ENCODE measurements at regions not wholly inside any gene's neighbourhood (a gene's known extent, or its start where the extent isn't known, plus 50 kb on each side); places are given as distances from the start of the nearest gene placed in this dataset.

DNA sequence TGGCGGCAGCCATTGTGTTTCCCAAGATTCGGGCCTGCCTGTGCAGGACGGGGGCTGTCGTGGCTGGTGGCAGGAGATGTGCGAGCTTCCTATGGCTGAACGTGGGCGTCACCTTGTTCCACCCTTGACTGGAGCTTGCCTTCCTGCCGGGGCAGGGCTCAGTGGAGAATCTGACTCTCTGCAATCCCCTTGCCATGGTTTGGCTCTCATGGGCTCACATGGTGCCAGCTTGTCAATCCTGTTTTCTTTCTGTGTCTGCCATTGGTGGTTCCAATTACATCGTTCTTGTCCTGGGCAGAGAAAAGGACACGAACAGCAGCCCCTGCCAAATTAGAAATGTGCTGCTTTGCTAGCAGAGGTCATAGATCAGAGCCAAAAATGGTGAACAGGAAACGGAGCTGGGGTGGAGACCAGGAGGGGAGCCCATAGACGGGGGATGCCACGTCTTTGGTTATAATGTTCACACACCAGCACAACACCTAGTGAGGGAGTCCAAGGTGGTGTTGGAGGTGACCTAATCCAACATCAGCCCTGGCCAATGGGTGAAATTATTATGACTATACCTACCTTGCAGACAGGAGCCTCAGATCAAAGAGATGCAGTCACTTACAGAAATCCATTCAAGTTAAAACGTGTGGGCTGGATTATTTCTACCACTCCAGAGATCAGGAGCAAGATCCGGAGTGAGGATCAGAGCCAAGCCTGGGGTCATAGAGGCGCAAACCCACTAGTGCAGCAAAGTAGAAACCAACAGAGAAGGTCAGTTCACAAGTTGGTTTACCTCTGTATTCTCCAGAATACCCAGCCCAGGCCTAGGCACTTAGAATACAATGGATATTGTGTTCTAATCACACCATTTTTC is 253.1 kb downstream of the SIPA1L2 start:
- DNase-seq (ENCODE audit: low read depth) = no peak
- in situ Hi-C loops (cut with HindIII; ENCODE audit: low sequenced_read_pairs) = no loop called here
- TF ChIP-seq, protein P1, sequence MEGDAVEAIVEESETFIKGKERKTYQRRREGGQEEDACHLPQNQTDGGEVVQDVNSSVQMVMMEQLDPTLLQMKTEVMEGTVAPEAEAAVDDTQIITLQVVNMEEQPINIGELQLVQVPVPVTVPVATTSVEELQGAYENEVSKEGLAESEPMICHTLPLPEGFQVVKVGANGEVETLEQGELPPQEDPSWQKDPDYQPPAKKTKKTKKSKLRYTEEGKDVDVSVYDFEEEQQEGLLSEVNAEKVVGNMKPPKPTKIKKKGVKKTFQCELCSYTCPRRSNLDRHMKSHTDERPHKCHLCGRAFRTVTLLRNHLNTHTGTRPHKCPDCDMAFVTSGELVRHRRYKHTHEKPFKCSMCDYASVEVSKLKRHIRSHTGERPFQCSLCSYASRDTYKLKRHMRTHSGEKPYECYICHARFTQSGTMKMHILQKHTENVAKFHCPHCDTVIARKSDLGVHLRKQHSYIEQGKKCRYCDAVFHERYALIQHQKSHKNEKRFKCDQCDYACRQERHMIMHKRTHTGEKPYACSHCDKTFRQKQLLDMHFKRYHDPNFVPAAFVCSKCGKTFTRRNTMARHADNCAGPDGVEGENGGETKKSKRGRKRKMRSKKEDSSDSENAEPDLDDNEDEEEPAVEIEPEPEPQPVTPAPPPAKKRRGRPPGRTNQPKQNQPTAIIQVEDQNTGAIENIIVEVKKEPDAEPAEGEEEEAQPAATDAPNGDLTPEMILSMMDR (IDR thresholded peaks at IDR 0.05; ENCODE audit: low read depth, low read length, missing control alignments) = no peak
- no peak overlapping the region for H3K4me3 ChIP-seq (ENCODE audit: low read depth, low read length)

DNA sequence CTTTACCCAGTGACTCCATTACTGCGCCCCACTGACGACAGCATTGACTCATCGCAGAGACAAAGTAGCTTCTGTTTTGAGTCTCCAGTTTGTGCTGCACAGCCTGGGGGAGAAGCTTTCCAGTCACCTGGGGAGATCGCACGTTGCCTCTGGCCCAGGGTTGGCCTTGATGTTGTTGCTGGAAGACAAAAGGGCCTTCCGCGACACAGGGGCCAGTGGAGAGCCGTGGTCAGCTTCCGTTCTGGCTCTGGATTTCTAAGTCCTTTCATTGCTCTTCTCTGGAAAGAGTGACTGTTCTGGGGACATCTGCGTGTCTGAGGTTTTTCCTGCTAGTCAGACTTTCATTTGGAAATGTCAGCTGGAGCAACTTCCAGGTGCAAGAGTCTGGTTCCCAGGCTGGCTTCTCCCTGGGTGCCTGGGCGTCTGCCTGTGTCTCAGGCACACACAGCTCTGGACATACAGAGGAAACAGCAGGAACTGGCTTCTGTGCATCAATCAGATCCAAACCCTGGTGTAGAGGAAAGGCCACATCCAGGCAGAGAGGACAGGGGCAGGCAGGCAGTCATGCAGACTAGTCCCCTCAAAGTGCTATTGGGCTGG is 257.0 kb downstream of the SIPA1L2 start:
- no peak for DNase-seq (ENCODE audit: low read depth)
- TF ChIP-seq, protein P1 (IDR thresholded peaks at IDR 0.05; ENCODE audit: low read depth, low read length, missing control alignments) = no peak
- no peak overlapping the region for H3K4me3 ChIP-seq (ENCODE audit: low read depth, low read length)
- in situ Hi-C loops (cut with HindIII; ENCODE audit: low sequenced_read_pairs) = no loop called here

DNA sequence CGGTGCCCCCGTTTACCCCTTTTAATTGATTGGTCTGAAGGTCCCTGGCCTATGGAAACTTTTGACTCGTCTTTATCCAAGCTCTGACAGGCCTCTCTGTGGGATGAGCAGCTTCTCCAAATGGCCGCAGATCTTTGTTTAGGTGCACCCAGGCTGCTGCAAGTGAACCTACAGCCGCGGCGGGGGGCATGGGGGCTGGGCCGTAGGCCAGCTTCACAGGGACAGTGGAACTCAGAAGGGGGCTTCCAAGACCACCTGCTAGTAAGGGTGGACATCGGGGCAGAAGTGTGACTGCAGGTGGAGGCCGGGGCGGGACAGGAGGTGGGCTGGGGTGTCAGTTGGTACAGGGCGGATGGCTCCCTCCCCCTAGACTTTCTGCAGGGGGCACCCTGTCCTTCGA is 257.5 kb downstream of the SIPA1L2 start:
- DNase-seq (ENCODE audit: low read depth) = no peak
- TF ChIP-seq, protein P1 (IDR thresholded peaks at IDR 0.05; ENCODE audit: low read depth, low read length, missing control alignments) = no peak
- in situ Hi-C loops (cut with HindIII; ENCODE audit: low sequenced_read_pairs) = no loop called here
- H3K4me3 ChIP-seq (ENCODE audit: low read depth, low read length) = no peak overlapping the region

DNA sequence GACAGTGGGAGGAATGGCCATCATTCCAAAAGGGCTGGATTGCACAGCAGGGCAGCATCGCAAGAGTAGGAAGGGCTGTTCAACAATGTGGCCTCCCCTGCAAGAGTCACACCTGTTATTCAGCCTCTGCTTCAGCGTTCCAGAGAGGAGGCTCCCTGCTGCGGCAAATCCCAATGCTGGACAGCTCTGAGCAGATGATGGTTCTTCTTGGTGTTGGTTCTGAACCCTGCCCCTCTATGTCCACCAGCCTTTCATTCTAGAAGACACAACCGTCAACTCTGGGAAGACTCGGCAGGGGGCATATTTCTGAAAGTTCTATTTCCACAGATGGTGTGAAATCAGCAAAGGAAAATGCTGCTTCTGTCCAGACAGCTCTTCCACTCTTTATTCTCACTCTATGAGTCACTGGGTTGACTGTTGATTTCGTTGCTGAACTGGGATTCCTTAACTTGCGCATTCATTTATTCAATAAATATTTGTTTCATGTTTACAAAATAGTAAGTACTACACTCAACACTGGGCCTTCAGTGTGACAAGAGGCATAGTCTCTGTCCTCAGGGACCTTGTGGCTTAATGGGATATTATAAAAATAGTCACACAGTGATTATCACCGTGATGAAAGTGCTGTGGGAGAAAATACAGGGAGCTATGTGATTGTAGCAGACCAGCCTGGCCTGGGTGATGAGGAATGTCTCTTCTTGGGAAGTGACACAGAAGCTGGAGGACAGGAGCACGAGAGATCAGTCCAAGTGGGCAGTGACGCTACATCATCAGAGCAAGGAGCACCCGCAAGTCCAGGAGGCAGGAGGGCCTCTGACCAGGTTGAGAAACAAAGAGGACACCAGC is 260.3 kb downstream of the SIPA1L2 start:
- H3K4me3 ChIP-seq (ENCODE audit: low read depth, low read length) = no peak overlapping the region
- TF ChIP-seq, protein P1 (IDR thresholded peaks at IDR 0.05; ENCODE audit: low read depth, low read length, missing control alignments) = no peak
- in situ Hi-C loops (cut with HindIII; ENCODE audit: low sequenced_read_pairs) = no loop called here
- no peak for DNase-seq (ENCODE audit: low read depth)

DNA sequence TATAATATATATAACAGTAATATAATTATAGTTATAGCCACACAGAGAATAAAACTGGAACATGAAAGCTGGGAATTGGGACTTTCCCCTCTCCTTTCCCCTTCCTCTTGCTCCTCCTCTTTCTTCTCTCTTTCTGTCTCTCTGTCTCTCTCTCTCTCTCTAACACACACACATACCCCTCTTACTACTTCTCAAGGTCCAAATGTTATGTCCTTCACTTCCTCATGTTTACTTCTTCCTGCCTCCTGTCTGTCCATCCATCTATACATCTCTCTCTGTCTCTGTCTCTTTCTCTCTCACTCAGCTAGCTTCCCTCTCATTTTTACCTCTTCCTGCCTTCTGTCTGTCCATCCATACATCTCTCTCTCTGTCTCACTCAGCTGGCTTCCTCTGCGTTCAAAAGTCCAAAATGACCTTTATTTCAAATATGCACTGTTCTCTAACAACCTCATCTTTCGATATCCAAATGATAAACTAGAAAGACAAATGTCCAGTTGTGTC is 261.1 kb downstream of the SIPA1L2 start:
- no peak for DNase-seq (ENCODE audit: low read depth)
- TF ChIP-seq, protein P1 (IDR thresholded peaks at IDR 0.05; ENCODE audit: low read depth, low read length, missing control alignments) = no peak
- in situ Hi-C loops (cut with HindIII; ENCODE audit: low sequenced_read_pairs) = no loop called here
- no peak overlapping the region for H3K4me3 ChIP-seq (ENCODE audit: low read depth, low read length)

DNA sequence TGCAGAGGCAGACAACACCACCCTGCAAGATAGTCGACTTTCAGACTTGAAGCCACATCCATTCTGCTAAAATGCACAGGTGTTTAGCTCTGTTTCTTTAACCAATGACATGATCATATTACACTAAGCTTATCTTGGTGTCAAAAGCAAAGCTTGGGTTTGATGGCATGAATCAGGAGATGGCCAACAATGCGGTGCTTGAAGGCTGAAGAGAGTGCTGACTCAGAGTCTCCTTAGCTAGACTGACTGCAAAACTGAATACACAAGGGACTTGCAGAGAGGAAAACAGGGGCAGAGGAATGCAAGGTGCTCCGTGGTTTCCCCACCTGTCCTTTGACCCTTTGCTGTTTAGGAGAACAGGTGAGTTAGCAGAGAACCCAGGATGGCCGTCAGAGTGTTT is 262.6 kb downstream of the SIPA1L2 start:
- in situ Hi-C loops (cut with HindIII; ENCODE audit: low sequenced_read_pairs) = no loop called here
- H3K4me3 ChIP-seq (ENCODE audit: low read depth, low read length) = no peak overlapping the region
- no peak for DNase-seq (ENCODE audit: low read depth)
- TF ChIP-seq, protein P1 (IDR thresholded peaks at IDR 0.05; ENCODE audit: low read depth, low read length, missing control alignments) = no peak
